Activated CD4-positive, alpha-beta T cell treated with anti-CD3 and anti-CD28 coated beads for 36 hours (primary cell): ENCODE measurements at regions not wholly inside any gene's neighbourhood (a gene's known extent, or its start where the extent isn't known, plus 50 kb on each side); places are given as distances from the start of the nearest gene placed in this dataset.

Source experiments
- ATAC-seq: fragments of 200-7000 bp; cut with Tn5 transposase; one replicate; pipeline ENCODE4 v1.10.0; 2021; ENCODE audit warnings: mild to moderate bottlenecking, moderate library complexity
- CTCF ChIA-PET: fragments of 350-600 bp; sonication (Branson Sonifier 250); formaldehyde crosslinking; loops from one replicate; lab custom pipeline; 2021; ENCODE audit warnings: antibody characterized with exemption; lab: Charles Lee
- POLR2A ChIA-PET: fragments of 350-600 bp; sonication (Branson Sonifier 250); formaldehyde crosslinking; loops from one replicate; lab custom pipeline; 2021; ENCODE audit warnings: antibody characterized with exemption, inconsistent platforms; lab: Charles Lee
- DNase-seq: peaks from one replicate; pipeline ENCODE4 v3.0.0-alpha.2; 2020
- H3K27ac Mint-ChIP-seq: one replicate; pipeline ENCODE4 v1.8.0; 2021; ENCODE audit warnings: mixed read lengths
- H3K27me3 Mint-ChIP-seq: one replicate; pipeline ENCODE4 v1.8.0; 2021; ENCODE audit warnings: mixed read lengths
- H3K36me3 Mint-ChIP-seq: one replicate; pipeline ENCODE4 v1.8.0; 2021; ENCODE audit warnings: low read depth, mixed read lengths
- H3K4me1 Mint-ChIP-seq: one replicate; pipeline ENCODE4 v1.8.0; 2021; ENCODE audit warnings: mixed read lengths
- H3K4me3 Mint-ChIP-seq: one replicate; pipeline ENCODE4 v1.8.0; 2021; ENCODE audit warnings: mild to moderate bottlenecking, moderate library complexity, mixed read lengths
- H3K9me3 Mint-ChIP-seq: one replicate; pipeline ENCODE4 v1.8.0; 2021; ENCODE audit warnings: low read depth, mixed read lengths
- intact Hi-C, 2 experiments: fragments of 100-400 bp; cut with DNase I in 1 of 2; cut with micrococcal nuclease in 1 of 2; formaldehyde crosslinking; loops; one replicate each; pipeline versions ENCODE4 v1.14.2 to v1.15.1; 2022 to 2024; cut with DNase I, micrococcal nuclease

GRCh38 chr5:88507261-88507660 is 238.6 kb upstream of the TMEM161B start:
- peaks cover 4% of the 10 kb centered on the region for H3K4me1 Mint-ChIP-seq
- no peak for DNase-seq
- H3K9me3 Mint-ChIP-seq, result no peaks in the 10 kb centered on the region
- CTCF ChIA-PET, result no interaction called here
- peaks cover 7% of the 10 kb centered on the region for H3K27me3 Mint-ChIP-seq
- H3K27ac Mint-ChIP-seq, result no peak overlapping the region
- intact Hi-C loops, result loop anchor here in 1 of 2 experiments (10.0 kb wide), 1 partner anchor 1092 kb away; the partner anchor contains the start of gene CCNH
- no peaks in the 10 kb centered on the region for H3K36me3 Mint-ChIP-seq
- ATAC-seq, result no peak
- POLR2A ChIA-PET, result no interaction called here
- H3K4me3 Mint-ChIP-seq, result no peak overlapping the region

GRCh38 chr5:88503406-88503805 is 234.8 kb upstream of the TMEM161B start:
- H3K4me3 Mint-ChIP-seq, result no peak overlapping the region
- POLR2A ChIA-PET, result no interaction called here

GRCh38 chr5:88503041-88503345 is 234.3 kb upstream of the TMEM161B start:
- H3K4me3 Mint-ChIP-seq, result peak overlapping the region; percentile 76
- peaks cover 4% of the 10 kb centered on the region for H3K27me3 Mint-ChIP-seq
- POLR2A ChIA-PET, result no interaction called here
- peaks cover 10% of the 10 kb centered on the region for H3K4me1 Mint-ChIP-seq
- H3K9me3 Mint-ChIP-seq, result no peaks in the 10 kb centered on the region
- CTCF ChIA-PET, result interaction anchor here (1.7 kb wide), 1 partner anchor 8 kb away, joined by 4 read pairs; no protein-coding TSS in a partner anchor
- H3K27ac Mint-ChIP-seq, result peak overlapping the region; percentile 87
- intact Hi-C loops, result loop anchor here in 1 of 2 experiments (5.0 to 10.0 kb wide), 4 partner anchors 164 to 1088 kb away; partner anchors contain the start of genes CCNH and TMEM161B
- DNase-seq (no peak), ATAC-seq (no peak)
- no peaks in the 10 kb centered on the region for H3K36me3 Mint-ChIP-seq

More at GRCh38 chr5:88503406-88503805, 234.8 kb upstream of the TMEM161B start:
- Mint-ChIP-seq H3K36me3 (no peaks in the 10 kb centered on the region), H3K27ac (no peak overlapping the region), H3K4me1 (peaks cover 10% of the 10 kb centered on the region), H3K27me3 (peaks cover 4% of the 10 kb centered on the region), H3K9me3 (no peaks in the 10 kb centered on the region)
- ATAC-seq (no peak), DNase-seq (no peak)
- CTCF ChIA-PET, result interaction anchor here (1.3 to 1.7 kb wide), 2 partner anchors 9 to 18 kb away, joined by 3 to 4 read pairs; no protein-coding TSS in a partner anchor
- intact Hi-C loops, result loop anchor here in 1 of 2 experiments (5.0 to 10.0 kb wide), 4 partner anchors 164 to 1089 kb away; partner anchors contain the start of genes CCNH and TMEM161B

GRCh38 chr5:88502179-88503040 is 233.8 kb upstream of the TMEM161B start:
- ChIA-PET POLR2A (no interaction called here), CTCF (interaction anchor here (1.7 kb wide), 1 partner anchor 8 kb away, joined by 4 read pairs; no protein-coding TSS in a partner anchor)
- peak; percentile 77 for ATAC-seq
- H3K27ac Mint-ChIP-seq, result peak overlapping the region; percentile 87
- no peaks in the 10 kb centered on the region for H3K9me3 Mint-ChIP-seq
- intact Hi-C loops, result loop anchor here in 1 of 2 experiments (5.0 to 10.0 kb wide), 4 partner anchors 165 to 1088 kb away; partner anchors contain the start of genes CCNH and TMEM161B
- H3K4me1 Mint-ChIP-seq, result peaks cover 10% of the 10 kb centered on the region
- H3K4me3 Mint-ChIP-seq, result peak overlapping the region; percentile 76
- DNase-seq, result peak; percentile 8
- H3K36me3 Mint-ChIP-seq, result no peaks in the 10 kb centered on the region
- H3K27me3 Mint-ChIP-seq, result peaks cover 1% of the 10 kb centered on the region

GRCh38 chr5:88495810-88496209 is 227.2 kb upstream of the TMEM161B start:
- Mint-ChIP-seq H3K4me1 (no peaks in the 10 kb centered on the region), H3K36me3 (no peaks in the 10 kb centered on the region), H3K4me3 (no peak overlapping the region), H3K9me3 (no peaks in the 10 kb centered on the region), H3K27me3 (peaks cover 14% of the 10 kb centered on the region), H3K27ac (no peak overlapping the region)
- intact Hi-C loops, result no loop called here
- DNase-seq (no peak), ATAC-seq (no peak)
- CTCF ChIA-PET, result no interaction called here
- POLR2A ChIA-PET, result no interaction called here

- Mint-ChIP-seq H3K27ac (no peak overlapping the region), H3K36me3 (no peaks in the 10 kb centered on the region), H3K9me3 (no peaks in the 10 kb centered on the region), H3K4me1 (no peaks in the 10 kb centered on the region), H3K27me3 (peaks cover 21% of the 10 kb centered on the region), H3K4me3 (no peak overlapping the region)
- ChIA-PET POLR2A (interaction anchor here (0.6 kb wide), 1 partner anchor 558 kb away, joined by 11 read pairs; no protein-coding TSS in a partner anchor), CTCF (no interaction called here)
- ATAC-seq (no peak), DNase-seq (no peak)
- intact Hi-C loops, result no loop called here
These were observed 222.2 kb upstream of the TMEM161B start for GRCh38 chr5:88490874-88491273.

- intact Hi-C loops, result no loop called here
- POLR2A ChIA-PET, result no interaction called here
- no peaks in the 10 kb centered on the region for H3K9me3 Mint-ChIP-seq
- DNase-seq (no peak), ATAC-seq (no peak)
- H3K27ac Mint-ChIP-seq, result no peak overlapping the region
- CTCF ChIA-PET, result interaction anchor here (0.8 kb wide), 1 partner anchor 779 kb away, joined by 3 read pairs; no protein-coding TSS in a partner anchor
- H3K4me1 Mint-ChIP-seq, result no peaks in the 10 kb centered on the region
- no peak overlapping the region for H3K4me3 Mint-ChIP-seq
- peaks cover 18% of the 10 kb centered on the region for H3K27me3 Mint-ChIP-seq
- no peaks in the 10 kb centered on the region for H3K36me3 Mint-ChIP-seq
These were observed 220.7 kb upstream of the TMEM161B start for GRCh38 chr5:88489364-88489763.

- DNase-seq (no peak), ATAC-seq (no peak)
- ChIA-PET CTCF (interaction anchor here (0.8 kb wide), 1 partner anchor 779 kb away, joined by 3 read pairs; no protein-coding TSS in a partner anchor), POLR2A (no interaction called here)
- Mint-ChIP-seq H3K4me3 (no peak overlapping the region), H3K27ac (no peak overlapping the region), H3K9me3 (no peaks in the 10 kb centered on the region), H3K27me3 (peaks cover 20% of the 10 kb centered on the region), H3K4me1 (no peaks in the 10 kb centered on the region), H3K36me3 (no peaks in the 10 kb centered on the region)
- intact Hi-C loops, result no loop called here
These were observed 219.9 kb upstream of the TMEM161B start for GRCh38 chr5:88488561-88488960.

- intact Hi-C loops, result no loop called here
- ATAC-seq (no peak), DNase-seq (no peak)
- Mint-ChIP-seq H3K4me3 (no peak overlapping the region), H3K4me1 (no peaks in the 10 kb centered on the region), H3K9me3 (no peaks in the 10 kb centered on the region), H3K27me3 (peaks cover 20% of the 10 kb centered on the region), H3K27ac (no peak overlapping the region), H3K36me3 (no peaks in the 10 kb centered on the region)
- CTCF ChIA-PET, result no interaction called here
- POLR2A ChIA-PET, result no interaction called here
These were observed 219.5 kb upstream of the TMEM161B start for GRCh38 chr5:88488130-88488529.

- ATAC-seq (no peak), DNase-seq (no peak)
- Mint-ChIP-seq H3K36me3 (no peaks in the 10 kb centered on the region), H3K4me3 (no peak overlapping the region), H3K27me3 (peaks cover 17% of the 10 kb centered on the region), H3K4me1 (no peaks in the 10 kb centered on the region), H3K27ac (no peak overlapping the region), H3K9me3 (no peaks in the 10 kb centered on the region)
- intact Hi-C loops, result no loop called here
- CTCF ChIA-PET, result no interaction called here
- POLR2A ChIA-PET, result no interaction called here
These were observed 218.4 kb upstream of the TMEM161B start for GRCh38 chr5:88487066-88487465.

GRCh38 chr5:88486431-88486830 is 217.8 kb upstream of the TMEM161B start:
- Mint-ChIP-seq H3K9me3 (no peaks in the 10 kb centered on the region), H3K4me1 (no peaks in the 10 kb centered on the region), H3K4me3 (no peak overlapping the region), H3K36me3 (no peaks in the 10 kb centered on the region), H3K27ac (no peak overlapping the region), H3K27me3 (peaks cover 16% of the 10 kb centered on the region)
- ChIA-PET POLR2A (no interaction called here), CTCF (interaction anchor here (1.4 kb wide), 1 partner anchor 17 kb away, joined by 3 read pairs; no protein-coding TSS in a partner anchor)
- DNase-seq, result no peak
- intact Hi-C loops, result no loop called here
- ATAC-seq, result no peak
